Keratinocyte (primary cell): ENCODE measurements at regions not wholly inside any gene's neighbourhood (a gene's known extent, or its start where the extent isn't known, plus 50 kb on each side); places are given as distances from the start of the nearest gene placed in this dataset.

Source experiments
- EZH2 ChIP-seq: IDR thresholded peaks from one replicate; pipeline ENCODE4 v1.6.1; 2012; ENCODE audit warnings: inconsistent platforms, mild to moderate bottlenecking, low read length, moderate library complexity
- TF ChIP-seq, protein P1 (sequence below), 3 experiments: IDR thresholded peaks in 1 of 3; conservative IDR thresholded peaks in 1 of 3; optimal IDR thresholded peaks in 1 of 3; 2 replicates in 2 of 3; 3 replicates in 1 of 3; pipeline versions ENCODE3 to v1.5.1; 2011; ENCODE audit warnings: low read length in 3 of 3, mild to moderate bottlenecking in 3 of 3, moderate library complexity in 2 of 3, control low read depth in 1 of 3, inconsistent platforms in 1 of 3; ENCODE audit not compliant: insufficient read depth in 2 of 3; ENCODE audit errors: extremely low read depth in 1 of 3

DNA sequence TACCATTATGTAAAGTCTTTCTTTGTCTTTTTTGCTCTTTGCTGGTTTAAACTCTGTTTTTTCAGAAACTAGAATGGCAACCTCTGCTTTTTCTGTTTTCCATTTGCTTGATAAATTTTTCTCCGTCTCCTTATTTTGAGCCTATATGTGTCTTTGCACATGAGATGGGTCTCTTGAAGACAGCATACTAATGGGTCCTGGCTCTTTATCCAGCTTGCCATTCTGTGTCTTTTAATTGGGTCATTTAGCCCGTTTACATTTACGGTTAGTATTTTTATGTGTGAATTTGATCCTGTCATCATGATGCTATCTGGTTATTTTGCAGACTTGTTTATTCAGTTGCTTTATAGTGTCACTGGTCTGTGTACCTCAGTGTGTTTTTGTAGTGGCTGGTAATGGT lies 207.9 kb upstream of the TMEM260 start:
- TF ChIP-seq, protein P1, sequence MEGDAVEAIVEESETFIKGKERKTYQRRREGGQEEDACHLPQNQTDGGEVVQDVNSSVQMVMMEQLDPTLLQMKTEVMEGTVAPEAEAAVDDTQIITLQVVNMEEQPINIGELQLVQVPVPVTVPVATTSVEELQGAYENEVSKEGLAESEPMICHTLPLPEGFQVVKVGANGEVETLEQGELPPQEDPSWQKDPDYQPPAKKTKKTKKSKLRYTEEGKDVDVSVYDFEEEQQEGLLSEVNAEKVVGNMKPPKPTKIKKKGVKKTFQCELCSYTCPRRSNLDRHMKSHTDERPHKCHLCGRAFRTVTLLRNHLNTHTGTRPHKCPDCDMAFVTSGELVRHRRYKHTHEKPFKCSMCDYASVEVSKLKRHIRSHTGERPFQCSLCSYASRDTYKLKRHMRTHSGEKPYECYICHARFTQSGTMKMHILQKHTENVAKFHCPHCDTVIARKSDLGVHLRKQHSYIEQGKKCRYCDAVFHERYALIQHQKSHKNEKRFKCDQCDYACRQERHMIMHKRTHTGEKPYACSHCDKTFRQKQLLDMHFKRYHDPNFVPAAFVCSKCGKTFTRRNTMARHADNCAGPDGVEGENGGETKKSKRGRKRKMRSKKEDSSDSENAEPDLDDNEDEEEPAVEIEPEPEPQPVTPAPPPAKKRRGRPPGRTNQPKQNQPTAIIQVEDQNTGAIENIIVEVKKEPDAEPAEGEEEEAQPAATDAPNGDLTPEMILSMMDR (optimal IDR thresholded peaks at IDR 0.05 in 1 of 3, IDR thresholded peaks at IDR 0.05 in 1 of 3, conservative IDR thresholded peaks at IDR 0.05 in 1 of 3; ENCODE audit: extremely low read depth in 1 of 3, insufficient read depth in 2 of 3, low read length in 3 of 3), result no peak
- TF ChIP-seq EZH2, result no peak
